Ovary (tissue), 7 donors: ENCODE measurements at regions not wholly inside any gene's neighbourhood (a gene's known extent, or its start where the extent isn't known, plus 50 kb on each side); places are given as distances from the start of the nearest gene placed in this dataset.

Source experiments
- DNase-seq, 5 donors: peaks; one replicate each; pipeline ENCODE4 v3.0.0-alpha.2; 2019 to 2020
- H3K27ac ChIP-seq, 2 donors: fragments of 200-600 bp; one replicate each; pipeline versions ENCODE4 v1.5.1 to v1.8.0; 2019 to 2022
- H3K27me3 ChIP-seq: fragments of 200-600 bp; one replicate; pipeline ENCODE4 v1.8.0; 2022
- H3K36me3 ChIP-seq: fragments of 200-600 bp; sonication (generic); one replicate; pipeline ENCODE4 v1.5.1; 2019
- H3K4me1 ChIP-seq: one replicate; pipeline ENCODE4 v1.8.1; 2013; ENCODE audit warnings: mild to moderate bottlenecking, moderate library complexity; ENCODE audit not compliant: insufficient read depth
- H3K4me3 ChIP-seq: fragments of 200-600 bp; sonication (generic); one replicate; pipeline ENCODE4 v1.5.1; 2017
- H3K9me3 ChIP-seq, 2 donors: fragments of 200-600 bp in 1 of 2; sonication (generic) in 1 of 2; one replicate each; pipeline versions ENCODE4 v1.5.1 to v1.8.1; 2013 to 2019; ENCODE audit warnings: mild to moderate bottlenecking in 1 of 2, moderate library complexity in 1 of 2
- EP300 ChIP-seq: sonication (generic); formaldehyde crosslinking; IDR thresholded peaks from one replicate; pipeline ENCODE4 v1.6.1; 2017; ENCODE audit warnings: antibody characterized with exemption
- POLR2A ChIP-seq: fragments of 450-650 bp; IDR thresholded peaks from one replicate; pipeline ENCODE4 v1.6.1; 2017; ENCODE audit warnings: antibody characterized with exemption, mild to moderate bottlenecking, moderate library complexity
- WGBS, 3 donors: extraction: QIAGEN DNeasy Blood & Tissue Kit in 1 of 3; methylation state at CpG; one replicate each; pipeline versions ENCODE4 v1.1.5 to v1.1.7; 2013 to 2017; 5-methylcytosine and 5-hydroxymethylcytosine counted together
- intact Hi-C, 4 donors: fragments of 100-400 bp; cut with DNase I; formaldehyde crosslinking; loops; one replicate each; pipeline versions ENCODE4 v1.11.0 to v1.15.1; 2022 to 2023
- TF ChIP-seq, protein P1 (sequence below), 3 donors: fragments of 450-650 bp in 2 of 3; fragments of 200-600 bp in 1 of 3; IDR thresholded peaks; one replicate each; pipeline versions ENCODE4 v1.5.1 to v1.8.0; 2016 to 2022; ENCODE audit warnings: antibody characterized with exemption in 3 of 3, mild to moderate bottlenecking in 1 of 3
- donor health status: DM: no; HTN: no; CAD: no; lungs with moderate emphysema.
- donor health status: DM: no; HTN: no; CAD: no.
- donor health status: Bipolar disorder and iron deficiency.
- donor health status: DM: no; HTN: no; CAD: no.
- donor health status: DM: yes; HTN: yes; CAD: no.

DNA sequence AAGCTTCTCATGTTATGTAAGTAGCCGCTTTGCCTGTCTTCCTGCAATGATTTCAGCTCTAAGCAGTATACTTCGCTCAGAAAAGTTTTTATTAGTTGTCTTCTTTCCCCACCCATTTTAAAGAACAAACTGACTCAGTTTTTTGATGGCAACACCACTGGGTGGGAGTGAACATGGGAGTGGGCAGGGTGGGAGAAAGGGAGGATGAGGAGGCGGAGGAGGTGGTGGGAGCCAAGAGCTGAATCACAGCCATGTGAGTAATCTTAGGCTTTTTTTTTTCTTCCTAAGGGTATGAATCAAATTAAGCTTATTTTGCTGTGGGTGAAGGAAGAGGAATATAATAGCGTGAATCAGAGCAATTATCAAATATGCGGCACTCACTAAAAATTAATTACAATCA, 574.3 kb upstream of the DIPK2B start:
- Histone ChIP-seq H3K27me3 (no peaks in the 10 kb centered on the region), H3K27ac (no peak overlapping the region), H3K36me3 (no peaks in the 10 kb centered on the region), H3K4me3 (no peak overlapping the region), H3K4me1 (peaks cover 3% of the 10 kb centered on the region), H3K9me3 (no peaks in the 10 kb centered on the region)
- DNase-seq = peak in 4 of 5 donors; percentile 31 to 67 (median 38)
- WGBS, 3 donors = 35 to 43% (median 36%) methylated on average over 5 of the region's 5 CpGs
- no peak for TF ChIP-seq EP300
- TF ChIP-seq POLR2A = no peak
- TF ChIP-seq, protein P1, sequence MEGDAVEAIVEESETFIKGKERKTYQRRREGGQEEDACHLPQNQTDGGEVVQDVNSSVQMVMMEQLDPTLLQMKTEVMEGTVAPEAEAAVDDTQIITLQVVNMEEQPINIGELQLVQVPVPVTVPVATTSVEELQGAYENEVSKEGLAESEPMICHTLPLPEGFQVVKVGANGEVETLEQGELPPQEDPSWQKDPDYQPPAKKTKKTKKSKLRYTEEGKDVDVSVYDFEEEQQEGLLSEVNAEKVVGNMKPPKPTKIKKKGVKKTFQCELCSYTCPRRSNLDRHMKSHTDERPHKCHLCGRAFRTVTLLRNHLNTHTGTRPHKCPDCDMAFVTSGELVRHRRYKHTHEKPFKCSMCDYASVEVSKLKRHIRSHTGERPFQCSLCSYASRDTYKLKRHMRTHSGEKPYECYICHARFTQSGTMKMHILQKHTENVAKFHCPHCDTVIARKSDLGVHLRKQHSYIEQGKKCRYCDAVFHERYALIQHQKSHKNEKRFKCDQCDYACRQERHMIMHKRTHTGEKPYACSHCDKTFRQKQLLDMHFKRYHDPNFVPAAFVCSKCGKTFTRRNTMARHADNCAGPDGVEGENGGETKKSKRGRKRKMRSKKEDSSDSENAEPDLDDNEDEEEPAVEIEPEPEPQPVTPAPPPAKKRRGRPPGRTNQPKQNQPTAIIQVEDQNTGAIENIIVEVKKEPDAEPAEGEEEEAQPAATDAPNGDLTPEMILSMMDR (IDR thresholded peaks at IDR 0.05) = no peak
- intact Hi-C loops = loop anchor here in 1 of 4 donors (10.0 kb wide), 1 partner anchor 260 kb away; no protein-coding TSS in a partner anchor

DNA sequence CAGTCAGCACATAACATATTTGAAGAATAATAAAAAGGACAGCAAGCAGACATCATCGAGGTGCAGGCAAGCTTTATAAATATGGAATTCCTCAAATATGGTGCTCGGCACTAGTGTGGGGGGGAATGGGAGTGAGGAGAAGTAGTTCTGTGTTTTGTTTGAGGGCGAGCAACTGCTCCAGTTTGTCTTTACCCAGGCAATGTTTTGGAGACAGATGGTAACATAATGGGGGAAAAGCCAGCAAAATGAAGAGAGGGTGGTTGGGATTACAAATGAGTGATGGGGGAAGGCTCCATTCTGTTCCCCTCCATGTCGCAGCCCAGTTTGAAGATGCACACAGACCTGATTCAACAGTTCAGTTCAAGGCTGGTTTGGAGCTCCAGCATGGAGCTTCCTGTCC, 572.9 kb upstream of the DIPK2B start:
- WGBS, 3 donors = 56 to 65% (median 60%) methylated on average over 4 of the region's 4 CpGs
- no peak for DNase-seq
- no peaks in the 10 kb centered on the region for H3K27me3 ChIP-seq
- no peaks in the 10 kb centered on the region for H3K9me3 ChIP-seq
- peaks cover 3% of the 10 kb centered on the region for H3K4me1 ChIP-seq
- no peak overlapping the region for H3K27ac ChIP-seq
- intact Hi-C loops = loop anchor here in 1 of 4 donors (10.0 kb wide), 1 partner anchor 259 kb away; no protein-coding TSS in a partner anchor
- no peaks in the 10 kb centered on the region for H3K36me3 ChIP-seq
- TF ChIP-seq EP300 = no peak
- no peak for TF ChIP-seq POLR2A
- TF ChIP-seq, protein P1 (IDR thresholded peaks at IDR 0.05) = no peak
- H3K4me3 ChIP-seq = no peak overlapping the region

DNA sequence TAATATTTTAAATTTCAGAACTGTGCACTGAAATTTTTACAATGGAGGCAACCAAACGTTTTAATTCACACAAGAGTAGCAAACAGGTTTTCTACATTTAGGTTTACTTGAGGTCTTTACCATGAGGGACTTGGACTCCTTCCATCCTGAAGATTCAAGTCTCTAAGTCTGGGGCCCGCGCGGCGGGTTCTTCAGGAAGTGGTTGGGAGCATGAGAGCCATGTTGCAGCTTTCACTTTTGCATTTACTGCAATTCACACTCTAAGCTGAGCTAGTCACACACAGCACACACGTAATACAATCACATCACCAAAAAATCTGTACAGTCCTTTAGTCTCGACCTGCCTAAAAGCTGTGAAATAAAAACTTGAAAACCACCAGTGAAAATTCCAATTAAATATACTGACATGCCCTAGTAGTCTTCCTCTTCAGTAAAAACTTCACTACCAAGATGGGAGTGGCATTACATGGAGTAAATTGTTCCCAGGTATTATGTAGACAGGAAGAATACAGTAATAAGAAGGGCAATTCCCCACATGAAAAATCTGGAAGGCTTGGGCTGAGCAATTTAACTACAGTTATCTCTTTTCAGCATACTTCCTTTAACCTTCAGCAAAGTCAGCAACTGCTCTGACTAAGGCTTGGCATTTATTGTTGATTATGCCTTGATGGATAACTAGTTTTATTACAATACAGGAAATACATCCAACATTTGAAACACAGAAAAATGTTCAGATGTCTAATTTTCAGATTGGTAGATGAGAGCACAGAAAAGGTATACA, 571.1 kb upstream of the DIPK2B start:
- 41 to 56% (median 51%) methylated on average over 7 of the region's 7 CpGs for WGBS, 3 donors
- TF ChIP-seq, protein P1 (IDR thresholded peaks at IDR 0.05) = no peak
- TF ChIP-seq POLR2A (no peak), EP300 (no peak)
- Histone ChIP-seq H3K36me3 (no peaks in the 10 kb centered on the region), H3K9me3 (no peaks in the 10 kb centered on the region), H3K4me1 (peaks cover 3% of the 10 kb centered on the region), H3K4me3 (no peak overlapping the region), H3K27me3 (no peaks in the 10 kb centered on the region), H3K27ac (peak overlapping the region in 1 of 2 donors; percentile 58)
- no peak for DNase-seq
- intact Hi-C loops = loop anchor here in 1 of 4 donors (10.0 kb wide), 1 partner anchor 257 kb away; no protein-coding TSS in a partner anchor

DNA sequence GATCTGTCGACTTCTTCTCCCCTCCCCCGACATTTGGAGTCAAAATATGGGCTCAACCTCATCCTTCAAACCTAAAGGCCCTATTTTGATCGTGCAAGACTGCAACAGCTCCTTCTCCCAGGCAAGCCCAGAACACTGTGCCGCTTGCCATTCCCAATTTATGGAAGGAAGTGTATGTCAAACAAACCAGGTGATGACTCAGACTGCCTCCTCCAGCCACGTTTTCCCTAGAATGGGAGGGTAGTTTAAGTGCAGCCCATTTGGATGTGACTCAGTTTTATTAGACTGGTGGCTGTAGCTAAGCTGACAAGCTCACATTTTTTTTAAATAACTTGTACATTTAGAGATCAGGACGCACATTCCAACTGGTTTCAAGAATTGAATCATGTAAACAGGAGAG, 570.4 kb upstream of the DIPK2B start:
- no peaks in the 10 kb centered on the region for H3K36me3 ChIP-seq
- no peaks in the 10 kb centered on the region for H3K27me3 ChIP-seq
- H3K9me3 ChIP-seq = no peaks in the 10 kb centered on the region
- H3K27ac ChIP-seq = peak overlapping the region; percentile 11 to 58
- H3K4me3 ChIP-seq = peak overlapping the region; percentile 38
- intact Hi-C loops = loop anchor here in 1 of 4 donors (10.0 kb wide), 1 partner anchor 256 kb away; no protein-coding TSS in a partner anchor
- peak in 3 of 5 donors; percentile 13 to 40 (median 21) for DNase-seq
- TF ChIP-seq EP300 (no peak), POLR2A (no peak)
- TF ChIP-seq, protein P1 (IDR thresholded peaks at IDR 0.05) = no peak
- 21 to 23% (median 22%) methylated on average over 6 of the region's 6 CpGs for WGBS, 3 donors
- peaks cover 3% of the 10 kb centered on the region for H3K4me1 ChIP-seq
